GM12872 (cell line): ENCODE measurements at regions not wholly inside any gene's neighbourhood (a gene's known extent, or its start where the extent isn't known, plus 50 kb on each side); places are given as distances from the start of the nearest gene placed in this dataset.

Experiments used
- TF ChIP-seq, protein P1 (sequence below): IDR thresholded peaks from 3 replicates; pipeline ENCODE4 v1.5.1; 2011; ENCODE audit warnings: low read depth, mild to moderate bottlenecking, low read length, moderate library complexity; ENCODE audit not compliant: insufficient read depth

DNA sequence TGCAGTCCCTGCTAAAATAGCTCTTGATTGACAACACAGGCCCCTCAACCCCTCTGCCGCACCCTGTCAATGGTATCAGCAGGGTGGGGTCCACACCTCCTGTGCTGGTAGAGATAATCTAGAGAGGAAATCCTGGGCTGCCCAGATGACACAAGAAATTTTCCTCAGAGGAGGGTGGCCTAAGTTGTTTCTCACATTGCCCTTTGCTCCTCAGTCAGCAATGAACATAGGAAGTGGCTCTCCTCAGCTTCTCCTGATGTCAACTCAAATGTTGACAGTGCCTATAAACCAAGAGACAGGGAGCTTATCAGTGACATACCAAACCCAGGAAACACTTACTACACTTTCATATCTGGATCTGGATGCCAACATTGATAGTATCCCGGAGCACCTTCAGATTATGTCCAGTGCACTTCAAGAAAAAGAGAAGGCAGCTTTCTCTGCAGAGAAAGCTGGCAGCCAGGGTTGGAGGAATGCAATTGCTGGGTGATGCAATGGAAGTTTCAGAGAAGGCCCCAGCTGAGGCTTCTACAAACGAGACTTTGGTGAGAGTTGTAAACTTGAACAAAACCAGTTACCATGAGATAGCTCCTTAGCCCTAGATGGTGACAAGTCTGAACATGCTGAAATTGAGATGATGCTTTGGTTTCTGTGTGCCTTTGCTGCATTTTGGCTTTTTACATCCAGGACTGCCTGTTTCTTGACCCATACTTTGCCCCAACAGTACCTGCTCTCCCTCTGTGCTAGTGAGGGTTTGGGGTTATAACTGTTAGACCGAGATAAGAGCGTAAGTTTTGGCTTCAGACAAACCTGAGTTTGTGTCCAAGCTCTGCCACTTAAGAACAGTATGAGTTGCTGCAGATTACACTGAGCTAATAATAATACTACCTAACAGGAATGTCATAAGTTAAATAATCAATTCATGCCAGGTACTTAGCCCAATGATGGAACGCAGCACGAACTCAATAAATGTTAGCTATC, 183.5 kb downstream of the NUAK1 start:
- TF ChIP-seq, protein P1, sequence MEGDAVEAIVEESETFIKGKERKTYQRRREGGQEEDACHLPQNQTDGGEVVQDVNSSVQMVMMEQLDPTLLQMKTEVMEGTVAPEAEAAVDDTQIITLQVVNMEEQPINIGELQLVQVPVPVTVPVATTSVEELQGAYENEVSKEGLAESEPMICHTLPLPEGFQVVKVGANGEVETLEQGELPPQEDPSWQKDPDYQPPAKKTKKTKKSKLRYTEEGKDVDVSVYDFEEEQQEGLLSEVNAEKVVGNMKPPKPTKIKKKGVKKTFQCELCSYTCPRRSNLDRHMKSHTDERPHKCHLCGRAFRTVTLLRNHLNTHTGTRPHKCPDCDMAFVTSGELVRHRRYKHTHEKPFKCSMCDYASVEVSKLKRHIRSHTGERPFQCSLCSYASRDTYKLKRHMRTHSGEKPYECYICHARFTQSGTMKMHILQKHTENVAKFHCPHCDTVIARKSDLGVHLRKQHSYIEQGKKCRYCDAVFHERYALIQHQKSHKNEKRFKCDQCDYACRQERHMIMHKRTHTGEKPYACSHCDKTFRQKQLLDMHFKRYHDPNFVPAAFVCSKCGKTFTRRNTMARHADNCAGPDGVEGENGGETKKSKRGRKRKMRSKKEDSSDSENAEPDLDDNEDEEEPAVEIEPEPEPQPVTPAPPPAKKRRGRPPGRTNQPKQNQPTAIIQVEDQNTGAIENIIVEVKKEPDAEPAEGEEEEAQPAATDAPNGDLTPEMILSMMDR, result no peak

- TF ChIP-seq, protein P1, result no peak
Measured at GRCh38 chr12:105955976-105956375, 182.8 kb downstream of the NUAK1 start.

DNA sequence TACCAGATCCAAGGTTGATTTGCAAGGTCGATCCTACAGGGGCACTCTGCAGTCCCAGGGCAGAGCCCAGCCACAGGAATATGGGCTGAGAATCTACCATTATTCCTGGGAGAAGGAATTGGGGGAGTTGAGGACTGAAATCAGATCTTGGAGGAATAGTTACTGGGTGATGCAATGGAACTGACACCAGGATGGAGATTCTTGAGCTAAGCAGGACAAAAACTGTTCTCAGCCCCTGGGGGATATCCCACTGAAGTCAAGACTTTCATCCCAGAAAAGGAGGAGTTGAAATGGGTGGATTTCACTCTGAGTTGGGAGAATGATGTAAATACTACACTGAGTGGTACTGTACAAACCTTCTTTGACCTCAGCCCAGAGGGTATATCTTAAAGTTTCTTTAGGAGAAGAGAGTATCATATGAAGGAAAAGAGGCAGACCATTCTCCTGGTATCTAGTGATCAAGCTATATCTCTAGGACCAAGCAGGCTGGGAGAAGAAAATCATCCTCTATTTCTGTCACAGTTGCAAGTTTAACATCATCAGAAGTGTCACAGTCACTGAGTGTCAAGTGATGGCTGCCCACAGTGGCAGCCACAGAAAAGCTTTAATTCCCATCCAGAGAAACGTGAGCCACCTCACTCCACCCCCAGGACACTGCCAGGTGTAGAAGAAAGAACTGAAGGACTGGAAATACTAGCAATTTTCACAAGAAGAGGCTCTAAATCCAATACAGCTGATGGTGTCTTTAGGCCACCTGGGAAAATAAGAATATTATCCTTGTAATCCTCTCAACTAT, 181.9 kb downstream of the NUAK1 start:
- TF ChIP-seq, protein P1, result no peak

DNA sequence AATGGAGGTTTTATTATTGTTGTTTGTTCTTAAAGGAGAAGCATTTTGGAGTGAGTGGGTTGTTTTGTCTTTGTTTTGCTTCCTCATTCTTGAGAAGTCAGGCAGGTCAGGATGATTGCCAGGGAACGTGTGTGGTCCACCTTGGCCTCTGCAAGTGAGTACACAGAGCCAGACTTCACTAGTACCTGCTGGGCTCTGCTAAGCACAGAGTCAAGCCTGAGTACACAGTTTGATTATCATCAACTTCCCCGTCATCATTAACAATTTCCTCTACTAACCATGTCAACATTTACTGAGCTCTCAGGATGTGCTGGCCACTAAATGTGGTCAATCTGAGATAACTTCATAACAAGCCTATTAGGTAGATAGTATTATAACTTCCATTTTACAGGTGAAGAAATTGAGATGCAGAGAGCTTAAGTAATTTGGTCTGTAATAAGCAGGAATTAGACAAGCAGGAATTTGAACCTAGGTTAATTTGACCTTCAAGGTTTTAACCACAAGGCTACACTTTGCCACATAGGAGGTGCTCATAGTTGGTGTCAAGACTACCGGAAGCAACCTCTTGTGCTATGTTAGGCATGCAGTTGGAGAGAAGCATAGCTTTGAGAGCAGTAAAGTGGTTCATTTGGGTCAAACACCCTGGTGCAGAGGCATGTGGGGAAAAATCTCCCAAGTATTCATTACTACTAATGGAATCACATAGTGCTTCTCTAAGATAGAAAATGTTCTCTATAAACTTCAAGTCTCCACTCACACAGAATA, 178.3 kb downstream of the NUAK1 start:
- TF ChIP-seq, protein P1, result no peak

DNA sequence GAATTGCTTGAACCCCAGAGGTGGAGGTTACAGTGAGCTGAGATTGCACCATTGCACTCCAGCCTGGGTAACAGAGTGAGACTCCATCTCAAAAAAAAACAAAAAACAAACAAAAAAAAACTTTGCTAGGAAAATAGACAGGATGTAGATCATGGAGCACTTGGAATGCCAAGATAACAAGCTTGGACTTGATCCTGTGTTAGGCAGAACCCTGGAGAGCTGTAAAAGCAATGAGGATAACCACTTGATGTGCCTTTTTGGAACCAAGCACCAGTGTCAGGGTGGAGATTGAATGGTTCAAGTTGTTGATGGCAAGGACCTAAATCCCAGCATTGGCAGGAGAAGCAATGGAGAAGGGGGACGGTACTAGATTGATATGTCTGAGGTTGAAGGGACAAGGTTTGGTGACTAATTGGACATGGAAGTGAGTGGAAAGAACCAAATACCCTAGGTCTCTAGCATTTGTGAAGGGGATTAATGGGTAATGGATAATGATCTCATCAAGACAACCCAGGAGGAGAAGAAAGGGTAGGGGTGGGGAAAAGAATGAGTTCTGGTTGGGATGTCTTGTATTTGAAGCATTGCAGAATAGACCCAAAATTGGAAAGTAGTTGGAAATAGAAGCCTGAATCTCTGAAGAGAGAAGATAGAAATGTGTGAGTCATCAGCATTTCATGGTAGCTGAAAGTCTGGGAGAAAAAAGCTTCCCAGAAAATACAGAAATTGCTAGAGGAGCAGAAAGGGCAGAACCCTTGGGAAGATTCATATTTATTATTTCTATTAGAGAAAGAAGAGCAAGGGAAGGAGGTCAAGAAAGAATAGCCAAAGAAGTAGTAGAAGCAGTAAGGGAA, 176.7 kb downstream of the NUAK1 start:
- TF ChIP-seq, protein P1, result no peak

- TF ChIP-seq, protein P1, result no peak
Measured at GRCh38 chr12:105967038-105967776, 171.5 kb downstream of the NUAK1 start.
